ENCODE measurements at regions not wholly inside any gene's neighbourhood (a gene's known extent, or its start where the extent isn't known, plus 50 kb on each side); places are given as distances from the start of the nearest gene placed in this dataset.

- TF ChIP-seq ZBTB7A (IDR thresholded peaks at IDR 0.05; ENCODE audit: low read depth), result no peak
These were observed 519.9 kb downstream of the RNF144A start for GRCh38 chr2:7437141-7437540.

DNA sequence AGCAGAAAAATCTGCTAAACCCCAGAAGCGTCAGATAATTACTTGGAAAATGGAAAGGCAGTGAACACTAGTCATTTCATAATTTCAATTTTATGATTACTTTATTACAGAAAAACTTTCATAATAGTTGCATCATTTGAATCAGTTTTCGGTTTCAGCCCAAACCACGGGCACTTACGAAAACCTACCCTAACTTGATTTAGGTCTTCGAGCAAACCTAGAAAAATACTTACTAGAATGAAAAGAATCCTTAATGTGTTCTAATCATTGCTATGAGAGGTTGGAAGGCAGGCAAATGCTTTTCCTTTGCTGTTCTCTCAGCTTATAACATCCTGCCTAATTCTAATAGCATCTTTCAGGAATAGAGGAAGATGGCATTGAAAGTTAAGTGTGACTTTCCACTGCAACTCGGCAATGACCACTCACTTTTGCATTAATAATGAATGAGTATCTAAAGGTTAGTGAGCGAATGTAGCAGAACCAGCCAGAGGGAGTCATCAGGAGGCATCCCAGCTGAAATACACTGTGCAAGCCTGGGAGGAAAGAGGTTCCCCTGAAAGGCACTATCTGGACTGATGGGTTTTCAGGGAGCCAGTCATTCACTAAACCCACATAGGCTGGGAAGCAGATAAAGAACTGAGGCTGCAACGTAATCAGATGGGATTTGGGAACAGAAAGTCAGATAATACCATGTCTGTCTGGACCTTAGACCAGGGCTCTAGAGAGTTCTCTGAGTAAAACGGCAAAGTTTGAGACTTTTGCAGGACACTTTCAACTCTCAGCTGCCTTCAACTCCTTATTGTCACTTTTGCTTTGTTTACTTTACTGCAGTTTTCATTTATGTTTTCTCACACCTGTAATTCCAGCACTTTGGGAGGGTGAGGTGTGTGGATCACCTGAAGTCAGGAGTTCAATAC is 520.8 kb downstream of the RNF144A start:
- TF ChIP-seq EGR1 (IDR thresholded peaks at IDR 0.05), result no peak

DNA sequence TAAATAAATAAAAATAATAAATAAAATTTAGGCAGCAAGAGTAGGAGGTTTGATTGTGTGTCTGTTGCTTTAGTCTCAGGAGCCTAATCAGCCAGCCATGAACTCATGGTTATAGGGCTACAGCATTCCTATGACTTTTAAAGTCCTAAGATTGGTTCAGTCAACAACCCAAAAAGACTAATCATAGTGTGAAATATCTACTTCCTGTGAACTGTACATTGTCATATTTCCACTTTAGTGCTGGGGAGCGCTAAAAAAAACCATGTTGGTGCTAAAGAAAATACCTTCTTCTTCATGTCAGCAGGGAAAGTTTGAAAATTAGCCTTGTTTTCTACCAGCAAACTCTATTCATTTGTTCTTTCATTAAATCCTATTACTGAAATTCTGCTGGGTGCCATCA is 521.6 kb downstream of the RNF144A start:
- TF ChIP-seq YY1 (IDR thresholded peaks at IDR 0.05; ENCODE audit: low read depth), result no peak
- no peak for TF ChIP-seq RAD21 (IDR thresholded peaks at IDR 0.05; ENCODE audit: low read depth)
- TF ChIP-seq, protein P1, sequence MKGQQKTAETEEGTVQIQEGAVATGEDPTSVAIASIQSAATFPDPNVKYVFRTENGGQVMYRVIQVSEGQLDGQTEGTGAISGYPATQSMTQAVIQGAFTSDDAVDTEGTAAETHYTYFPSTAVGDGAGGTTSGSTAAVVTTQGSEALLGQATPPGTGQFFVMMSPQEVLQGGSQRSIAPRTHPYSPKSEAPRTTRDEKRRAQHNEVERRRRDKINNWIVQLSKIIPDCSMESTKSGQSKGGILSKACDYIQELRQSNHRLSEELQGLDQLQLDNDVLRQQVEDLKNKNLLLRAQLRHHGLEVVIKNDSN (IDR thresholded peaks at IDR 0.05), result no peak
- no peak for TF ChIP-seq CEBPB (IDR thresholded peaks at IDR 0.05)
- TF ChIP-seq NFIC (IDR thresholded peaks at IDR 0.05), result no peak
- no peak for TF ChIP-seq EP300 (IDR thresholded peaks at IDR 0.05; ENCODE audit: borderline replicate concordance)
- no peak for TF ChIP-seq CREB1 (IDR thresholded peaks at IDR 0.05; ENCODE audit: low read depth)
- TF ChIP-seq, protein P2, sequence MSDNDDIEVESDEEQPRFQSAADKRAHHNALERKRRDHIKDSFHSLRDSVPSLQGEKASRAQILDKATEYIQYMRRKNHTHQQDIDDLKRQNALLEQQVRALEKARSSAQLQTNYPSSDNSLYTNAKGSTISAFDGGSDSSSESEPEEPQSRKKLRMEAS (IDR thresholded peaks at IDR 0.05), result no peak
- TF ChIP-seq TAF1 (IDR thresholded peaks at IDR 0.05; ENCODE audit: low read depth), result no peak

GRCh38 chr2:7440977-7441376 is 523.8 kb downstream of the RNF144A start:
- no peak for TF ChIP-seq RAD21 (IDR thresholded peaks at IDR 0.05; ENCODE audit: low read depth)
- TF ChIP-seq, protein P2 (IDR thresholded peaks at IDR 0.05), result no peak
- TF ChIP-seq TEAD4 (IDR thresholded peaks at IDR 0.05), result no peak
- TF ChIP-seq EP300 (IDR thresholded peaks at IDR 0.05; ENCODE audit: borderline replicate concordance), result no peak
- no peak for TF ChIP-seq FOXM1 (IDR thresholded peaks at IDR 0.05; ENCODE audit: borderline replicate concordance, low read depth)
- TF ChIP-seq TAF1 (IDR thresholded peaks at IDR 0.05; ENCODE audit: low read depth), result no peak
- TF ChIP-seq ZBTB7A (IDR thresholded peaks at IDR 0.05; ENCODE audit: low read depth), result no peak
- no peak for TF ChIP-seq CREB1 (IDR thresholded peaks at IDR 0.05; ENCODE audit: low read depth)
- TF ChIP-seq CEBPB (IDR thresholded peaks at IDR 0.05), result no peak
- TF ChIP-seq, protein P1 (IDR thresholded peaks at IDR 0.05), result no peak
- TF ChIP-seq REST (IDR thresholded peaks at IDR 0.05; ENCODE audit: low read depth), result no peak
- TF ChIP-seq EGR1 (IDR thresholded peaks at IDR 0.05), result no peak
- no peak for TF ChIP-seq TCF12 (IDR thresholded peaks at IDR 0.05; ENCODE audit: low read depth)
- TF ChIP-seq YY1 (IDR thresholded peaks at IDR 0.05; ENCODE audit: low read depth), result no peak
- no peak for TF ChIP-seq NFIC (IDR thresholded peaks at IDR 0.05)

DNA sequence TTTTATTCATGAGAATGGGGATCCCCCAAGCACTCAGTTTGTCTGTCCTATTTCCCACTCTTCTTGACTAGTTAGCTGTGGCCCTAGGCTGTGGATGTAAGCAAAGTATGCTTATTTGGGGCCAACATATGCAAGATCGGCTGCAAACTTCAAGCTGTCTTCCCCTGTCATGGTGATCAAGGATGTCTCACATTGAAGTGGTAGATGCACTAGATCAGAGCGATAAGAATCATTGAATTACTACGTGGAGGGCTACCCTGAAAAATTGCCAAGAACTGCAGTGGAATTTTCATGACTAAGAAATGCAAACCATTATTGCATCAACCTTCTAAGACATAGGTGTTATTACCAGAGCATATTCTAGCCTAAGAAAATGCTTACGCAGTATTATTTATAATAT is 527.4 kb downstream of the RNF144A start:
- TF ChIP-seq REST (IDR thresholded peaks at IDR 0.05; ENCODE audit: low read depth), result no peak
- TF ChIP-seq EP300 (IDR thresholded peaks at IDR 0.05; ENCODE audit: borderline replicate concordance), result no peak
- no peak for TF ChIP-seq TEAD4 (IDR thresholded peaks at IDR 0.05)
- TF ChIP-seq, protein P2 (IDR thresholded peaks at IDR 0.05), result no peak
- no peak for TF ChIP-seq TCF12 (IDR thresholded peaks at IDR 0.05; ENCODE audit: low read depth)

GRCh38 chr2:7448578-7449264 is 531.5 kb downstream of the RNF144A start:
- TF ChIP-seq ZBTB7A (IDR thresholded peaks at IDR 0.05; ENCODE audit: low read depth) (no peak), REST (IDR thresholded peaks at IDR 0.05; ENCODE audit: low read depth) (no peak), EP300 (IDR thresholded peaks at IDR 0.05; ENCODE audit: borderline replicate concordance) (no peak), YY1 (IDR thresholded peaks at IDR 0.05; ENCODE audit: low read depth) (no peak), NFIC (IDR thresholded peaks at IDR 0.05) (no peak), TAF1 (IDR thresholded peaks at IDR 0.05; ENCODE audit: low read depth) (no peak), CREB1 (IDR thresholded peaks at IDR 0.05; ENCODE audit: low read depth) (no peak), TCF12 (IDR thresholded peaks at IDR 0.05; ENCODE audit: low read depth) (no peak), CEBPB (IDR thresholded peaks at IDR 0.05) (no peak), RAD21 (IDR thresholded peaks at IDR 0.05; ENCODE audit: low read depth) (no peak), FOXM1 (IDR thresholded peaks at IDR 0.05; ENCODE audit: borderline replicate concordance, low read depth) (no peak), TEAD4 (IDR thresholded peaks at IDR 0.05) (no peak), EGR1 (IDR thresholded peaks at IDR 0.05) (no peak)
- TF ChIP-seq, protein P1 (IDR thresholded peaks at IDR 0.05), result no peak
- TF ChIP-seq, protein P2 (IDR thresholded peaks at IDR 0.05), result no peak
